Natural killer cell (primary cell): ENCODE measurements at regions not wholly inside any gene's neighbourhood (a gene's known extent, or its start where the extent isn't known, plus 50 kb on each side); places are given as distances from the start of the nearest gene placed in this dataset.

Source experiments
- ATAC-seq, 3 donors: fragments of 150-1000 bp in 2 of 3; fragments of 200-7000 bp in 1 of 3; cut with Tn5 transposase; 1 replicate in 1 of 3; 2 replicates in 2 of 3; pipeline ENCODE4 v1.10.0; 2021; ENCODE audit warnings: mild to moderate bottlenecking in 2 of 3, moderate library complexity in 2 of 3
- DNase-seq, 2 donors: peaks; one replicate each; pipeline versions ENCODE4 v3.0.0 to v3.0.0-alpha.2; 2013 to 2021; ENCODE audit warnings: mixed read lengths in 1 of 2
- H3K27ac ChIP-seq: one replicate; pipeline ENCODE4 v1.5.1; 2013; ENCODE audit warnings: mild to moderate bottlenecking, low read length
- H3K27me3 ChIP-seq: one replicate; pipeline ENCODE4 v1.6.1; 2013; ENCODE audit warnings: low read length; ENCODE audit not compliant: control insufficient read depth, insufficient read depth
- H3K36me3 ChIP-seq: one replicate; pipeline ENCODE4 v1.6.1; 2013; ENCODE audit warnings: low read length; ENCODE audit not compliant: control insufficient read depth, insufficient read depth
- H3K4me1 ChIP-seq: one replicate; pipeline ENCODE4 v1.6.1; 2013; ENCODE audit warnings: low read length; ENCODE audit not compliant: control insufficient read depth, insufficient read depth
- H3K4me3 ChIP-seq: one replicate; pipeline ENCODE4 v1.5.1; 2013; ENCODE audit warnings: low read length
- H3K9me3 ChIP-seq: one replicate; pipeline ENCODE4 v1.6.1; 2013; ENCODE audit warnings: low read length; ENCODE audit not compliant: control insufficient read depth, insufficient read depth
- H3K27ac Mint-ChIP-seq, 2 donors: one replicate each; pipeline ENCODE4 v1.8.0; 2022; ENCODE audit warnings: mild to moderate bottlenecking in 2 of 2, mixed read lengths in 2 of 2, moderate library complexity in 1 of 2
- H3K27me3 Mint-ChIP-seq, 2 donors: one replicate each; pipeline ENCODE4 v1.8.0; 2022; ENCODE audit warnings: low read depth in 2 of 2, mixed read lengths in 2 of 2
- H3K36me3 Mint-ChIP-seq: one replicate; pipeline ENCODE4 v1.8.0; 2022; ENCODE audit warnings: mixed read lengths
- H3K4me1 Mint-ChIP-seq, 2 donors: one replicate each; pipeline ENCODE4 v1.8.0; 2022; ENCODE audit warnings: mixed read lengths in 2 of 2
- H3K4me3 Mint-ChIP-seq: one replicate; pipeline ENCODE4 v1.8.0; 2022; ENCODE audit warnings: mild to moderate bottlenecking, moderate library complexity, mixed read lengths
- H3K9me3 Mint-ChIP-seq, 2 donors: one replicate each; pipeline ENCODE4 v1.8.0; 2022; ENCODE audit warnings: mixed read lengths in 2 of 2
- CTCF ChIP-seq: fragments of 200-600 bp; IDR thresholded peaks from one replicate; pipeline ENCODE4 v1.8.0; 2022; ENCODE audit warnings: antibody characterized with exemption
- WGBS: methylation state at CpG from one replicate; pipeline ENCODE4 v1.1.7; 2013; ENCODE audit warnings: missing lambda C conversion rate; ENCODE audit not compliant: insufficient coverage; 5-methylcytosine and 5-hydroxymethylcytosine counted together
- intact Hi-C: fragments of 100-400 bp; cut with micrococcal nuclease; formaldehyde crosslinking; loops from one replicate; pipeline ENCODE4 v1.14.2; 2022

- DNase-seq (no peak), ATAC-seq (no peak)
- no peaks in the 10 kb centered on the region for H3K27me3 ChIP-seq
- H3K4me3 Mint-ChIP-seq = no peak overlapping the region
- H3K9me3 Mint-ChIP-seq = no peaks in the 10 kb centered on the region
- H3K27me3 Mint-ChIP-seq = no peaks in the 10 kb centered on the region
- no peaks in the 10 kb centered on the region for H3K4me1 ChIP-seq
- no peaks in the 10 kb centered on the region for H3K36me3 Mint-ChIP-seq
- H3K4me3 ChIP-seq = no peak overlapping the region
- no peaks in the 10 kb centered on the region for H3K4me1 Mint-ChIP-seq
- H3K27ac ChIP-seq = no peak overlapping the region
- TF ChIP-seq CTCF = no peak
- intact Hi-C loops = no loop called here
- H3K27ac Mint-ChIP-seq = no peak overlapping the region
- H3K36me3 ChIP-seq = no peaks in the 10 kb centered on the region
- no peaks in the 10 kb centered on the region for H3K9me3 ChIP-seq
- 83% methylated on average over 2 of the region's 3 CpGs for WGBS
These were observed 453.9 kb upstream of the GOT2 start for GRCh38 chr16:59188029-59188428.

DNA sequence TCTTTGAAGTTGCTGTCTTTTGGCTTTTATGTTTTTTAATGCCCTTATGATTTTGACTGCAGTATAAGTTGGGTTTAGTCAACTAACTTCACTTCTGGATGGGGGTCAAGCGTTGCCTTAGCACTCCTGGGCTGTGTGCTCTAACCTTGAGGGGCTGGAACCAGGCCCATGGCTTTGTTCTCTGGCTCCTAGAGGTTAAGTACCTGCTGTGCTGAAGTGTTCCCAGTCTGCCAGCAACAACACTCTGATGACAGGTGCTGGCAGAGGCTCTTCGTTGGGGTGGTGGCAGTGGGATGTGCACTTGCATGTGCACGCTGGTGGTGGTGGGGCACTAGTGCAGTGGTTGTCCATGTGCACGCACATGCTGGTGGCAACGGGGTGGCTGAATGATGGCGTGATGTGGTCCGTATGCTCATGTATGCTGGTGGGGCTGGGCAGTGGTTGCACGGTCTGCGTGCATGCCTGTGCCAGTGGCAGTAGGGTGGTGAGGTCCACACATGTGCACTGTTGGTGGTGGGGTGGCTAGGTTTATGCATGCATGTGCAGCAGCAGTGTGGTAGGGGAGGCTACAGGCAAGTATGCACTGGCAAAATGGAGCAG lies 447.8 kb upstream of the GOT2 start:
- Mint-ChIP-seq H3K36me3 (no peaks in the 10 kb centered on the region), H3K27ac (no peak overlapping the region), H3K4me1 (no peaks in the 10 kb centered on the region), H3K4me3 (no peak overlapping the region), H3K27me3 (no peaks in the 10 kb centered on the region), H3K9me3 (peaks cover 0 to 2% of the 10 kb centered on the region in 2 donors)
- 92% methylated on average over 9 of the region's 9 CpGs for WGBS
- H3K27me3 ChIP-seq = no peaks in the 10 kb centered on the region
- intact Hi-C loops = no loop called here
- H3K4me1 ChIP-seq = no peaks in the 10 kb centered on the region
- peaks cover 3% of the 10 kb centered on the region for H3K9me3 ChIP-seq
- H3K36me3 ChIP-seq = no peaks in the 10 kb centered on the region
- no peak overlapping the region for H3K4me3 ChIP-seq
- ATAC-seq = no peak
- H3K27ac ChIP-seq = no peak overlapping the region
- DNase-seq = no peak
- no peak for TF ChIP-seq CTCF

- Histone ChIP-seq H3K9me3 (peaks cover 3% of the 10 kb centered on the region), H3K36me3 (no peaks in the 10 kb centered on the region), H3K27me3 (no peaks in the 10 kb centered on the region), H3K4me1 (no peaks in the 10 kb centered on the region), H3K27ac (no peak overlapping the region), H3K4me3 (no peak overlapping the region)
- Mint-ChIP-seq H3K9me3 (peaks cover 2 to 3% of the 10 kb centered on the region in 2 donors), H3K4me1 (no peaks in the 10 kb centered on the region), H3K27ac (no peak overlapping the region), H3K27me3 (no peaks in the 10 kb centered on the region), H3K36me3 (no peaks in the 10 kb centered on the region), H3K4me3 (no peak overlapping the region)
- TF ChIP-seq CTCF = no peak
- intact Hi-C loops = no loop called here
- no CpG with 5 or more reads among the region's 1 CpG for WGBS
- ATAC-seq (no peak), DNase-seq (no peak)
These were observed 446.0 kb upstream of the GOT2 start for GRCh38 chr16:59180083-59180476.

DNA sequence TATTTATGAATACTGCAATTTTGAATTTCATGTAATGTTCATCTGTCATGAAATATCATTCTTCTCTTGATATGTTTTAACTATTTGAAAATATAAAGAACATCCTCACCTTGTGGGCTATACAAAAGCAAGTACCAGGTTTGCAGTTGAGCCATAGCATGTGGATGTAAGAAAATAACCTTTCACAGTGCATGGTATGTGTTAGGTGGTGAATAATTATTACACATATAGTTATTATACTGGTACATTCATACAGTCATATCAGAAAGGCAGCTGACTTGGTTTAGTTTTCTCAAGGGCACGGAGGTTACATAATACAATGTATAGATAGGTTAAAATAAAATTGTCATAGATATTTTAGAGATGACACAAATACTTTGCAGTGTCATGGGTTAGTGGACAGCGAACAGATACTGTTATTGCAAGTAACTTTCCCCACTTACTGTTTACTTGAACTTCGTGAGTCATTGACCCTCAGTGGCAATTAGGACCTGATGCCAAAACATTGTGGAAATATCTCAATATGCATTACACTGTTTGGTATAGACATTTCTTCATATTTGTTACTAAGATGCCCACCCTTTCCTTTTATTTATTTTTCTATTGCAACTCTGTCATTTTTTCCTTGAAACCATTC lies 445.4 kb upstream of the GOT2 start:
- ATAC-seq = no peak
- no peak for DNase-seq
- Histone ChIP-seq H3K4me3 (no peak overlapping the region), H3K36me3 (no peaks in the 10 kb centered on the region), H3K9me3 (peaks cover 3% of the 10 kb centered on the region), H3K4me1 (no peaks in the 10 kb centered on the region), H3K27me3 (no peaks in the 10 kb centered on the region), H3K27ac (no peak overlapping the region)
- Mint-ChIP-seq H3K27ac (no peak overlapping the region), H3K4me1 (no peaks in the 10 kb centered on the region), H3K9me3 (peaks cover 2 to 3% of the 10 kb centered on the region in 2 donors), H3K4me3 (no peak overlapping the region), H3K27me3 (no peaks in the 10 kb centered on the region), H3K36me3 (no peaks in the 10 kb centered on the region)
- WGBS = 68% methylated on average over 2 of the region's 3 CpGs
- intact Hi-C loops = no loop called here
- no peak for TF ChIP-seq CTCF
